ENCODE measurements at regions not wholly inside any gene's neighbourhood (a gene's known extent, or its start where the extent isn't known, plus 50 kb on each side); places are given as distances from the start of the nearest gene placed in this dataset.
A peak's percentile ranks its signal among the peaks of the same experiment; 100 is the strongest.
"Not testable (repeated sequence)": the region's sequence is repeated elsewhere in the genome, so short reads cannot be mapped to it uniquely, and the experiment has no call there.

DNA sequence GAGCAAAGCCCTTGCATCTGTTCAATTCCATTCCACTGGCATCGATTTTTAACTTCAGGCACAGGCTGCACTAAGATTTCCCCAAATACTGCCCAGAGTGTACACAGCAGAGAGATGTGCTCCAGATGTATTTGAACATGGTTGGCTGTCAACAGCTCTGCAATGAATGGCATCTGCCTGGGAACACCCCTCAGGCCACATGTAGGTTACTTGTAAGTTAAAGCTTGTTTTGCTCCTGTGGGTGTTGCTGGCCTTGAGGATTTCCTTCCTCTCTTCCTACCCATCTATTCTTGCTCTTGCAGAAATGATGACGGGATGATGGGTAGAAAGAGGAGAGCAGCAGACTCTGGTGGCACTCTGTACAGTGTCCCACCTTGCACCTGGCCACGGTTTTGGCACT lies 69.3 kb upstream of the HELT start:
- DNase-seq (ENCODE audit: low spot score) = no peak

DNA sequence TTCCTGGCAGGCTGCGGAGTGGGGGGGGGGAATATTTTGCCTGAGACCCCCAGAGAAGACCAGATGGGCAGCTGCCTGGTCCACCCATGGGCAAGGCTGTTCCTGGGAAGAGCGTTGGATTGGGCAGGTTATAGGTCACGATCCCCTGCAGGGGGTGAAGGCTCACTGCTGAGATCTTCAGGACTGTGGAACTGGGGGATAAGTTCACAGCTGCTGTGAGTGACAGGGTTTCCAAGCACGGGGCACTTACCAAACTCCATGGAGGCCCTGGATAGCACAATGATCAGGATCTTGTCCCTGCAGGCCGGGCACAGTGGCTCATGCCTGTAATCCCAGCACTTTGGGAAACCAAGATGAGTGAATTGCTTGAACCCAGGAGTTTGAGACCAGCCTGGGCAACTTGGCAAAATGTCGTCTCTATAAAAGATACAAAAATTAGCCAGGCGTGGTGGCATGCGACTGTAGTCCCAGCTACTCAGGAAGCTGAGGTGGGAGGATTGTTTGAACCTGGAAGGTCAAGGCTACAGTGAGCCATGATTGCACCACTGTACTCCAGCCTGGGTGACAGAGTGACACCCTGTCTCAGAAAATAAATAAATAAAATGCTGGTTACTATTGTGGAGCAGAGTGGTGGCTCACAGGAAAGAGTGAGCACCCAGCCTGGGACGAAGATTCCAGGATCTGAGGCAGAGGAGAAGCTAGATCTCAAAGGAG lies 68.0 kb upstream of the HELT start:
- no peak for DNase-seq (ENCODE audit: low spot score)

GRCh38 chr4:184950926-184951325 lies 67.4 kb upstream of the HELT start:
- DNase-seq (ENCODE audit: low spot score) = no peak

- no peak for DNase-seq (ENCODE audit: low spot score)
Measured at GRCh38 chr4:184951668-184952160, 66.6 kb upstream of the HELT start.

GRCh38 chr4:184952522-184952921 lies 65.8 kb upstream of the HELT start:
- no peak for DNase-seq (ENCODE audit: low spot score)

GRCh38 chr4:184953421-184953945 lies 64.8 kb upstream of the HELT start:
- DNase-seq (ENCODE audit: low spot score) = no peak

DNA sequence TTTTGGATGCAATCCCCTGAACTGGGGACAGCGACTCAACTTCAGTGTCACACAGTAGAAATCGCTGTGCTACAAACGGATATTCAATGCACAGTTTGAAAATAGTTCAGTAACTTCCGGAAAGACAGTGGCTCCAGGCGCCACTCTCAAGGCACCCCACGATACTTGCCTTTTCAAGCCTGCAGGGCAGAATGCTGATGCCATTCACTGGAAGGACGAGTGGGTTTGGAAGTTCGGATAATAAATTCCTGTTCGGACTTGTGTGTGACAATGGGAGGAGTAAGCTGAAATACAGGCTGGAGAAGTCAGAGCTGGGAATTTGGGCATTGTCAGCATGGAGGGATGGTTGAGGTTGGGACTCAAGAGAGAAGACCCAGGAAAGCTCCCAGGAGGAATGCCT lies 64.3 kb upstream of the HELT start:
- no peak for DNase-seq (ENCODE audit: low spot score)

- DNase-seq (ENCODE audit: low spot score) = no peak
Measured at GRCh38 chr4:184954482-184954881, 63.8 kb upstream of the HELT start.

DNA sequence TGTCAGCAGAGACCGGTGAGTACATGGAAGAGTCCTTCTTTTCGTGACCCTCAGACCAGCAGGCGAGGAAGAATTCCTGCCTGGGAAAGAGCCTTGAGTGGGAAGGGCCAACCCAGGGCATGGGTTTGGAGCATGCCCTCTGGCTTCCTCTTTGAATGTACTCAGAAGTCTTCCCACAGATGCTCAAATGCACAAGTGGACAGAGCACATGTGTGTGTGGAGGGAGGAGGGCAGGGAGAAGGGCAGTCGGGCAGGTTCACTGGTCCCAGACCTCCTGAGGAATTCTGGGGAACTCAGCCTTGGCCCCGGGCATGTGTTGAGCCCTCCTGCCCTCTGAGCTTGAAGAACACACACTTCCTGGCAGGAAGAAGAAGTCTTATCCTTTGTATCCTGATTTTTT lies 63.2 kb upstream of the HELT start:
- no peak for DNase-seq (ENCODE audit: low spot score)

GRCh38 chr4:184955636-184956035 lies 62.7 kb upstream of the HELT start:
- DNase-seq (ENCODE audit: low spot score) = no peak

DNA sequence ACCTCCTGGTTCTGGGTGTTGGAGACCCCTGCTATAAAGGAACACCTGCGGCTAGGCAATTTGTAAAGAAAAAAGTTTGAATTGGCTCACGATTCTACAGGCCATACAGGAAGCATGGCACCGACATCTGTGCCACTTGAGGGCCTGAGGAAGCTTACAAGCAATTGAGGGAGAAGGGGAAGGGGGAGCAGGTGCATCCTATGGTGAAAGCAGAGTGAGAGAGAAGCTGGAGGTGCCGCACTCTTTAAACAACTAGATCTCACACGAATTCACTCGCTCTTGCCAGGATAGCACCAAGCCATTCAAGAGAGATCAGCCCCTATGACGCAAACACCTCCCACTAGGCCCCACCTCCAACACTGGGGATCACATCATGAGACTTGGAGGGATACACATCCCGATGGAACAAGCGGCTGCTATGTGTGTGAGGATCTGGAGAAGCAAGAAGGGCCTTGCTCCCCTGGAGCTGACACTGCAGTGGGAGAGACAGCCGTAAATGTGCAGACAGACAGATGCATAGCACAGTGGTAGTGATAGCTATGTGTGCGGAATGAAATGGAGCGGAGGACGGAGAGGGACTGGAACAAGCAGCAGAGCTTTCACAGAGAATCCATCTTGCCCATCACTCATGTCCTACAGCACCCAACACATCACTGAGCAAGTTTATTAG lies 60.7 kb upstream of the HELT start:
- DNase-seq (ENCODE audit: low spot score) = no peak

DNA sequence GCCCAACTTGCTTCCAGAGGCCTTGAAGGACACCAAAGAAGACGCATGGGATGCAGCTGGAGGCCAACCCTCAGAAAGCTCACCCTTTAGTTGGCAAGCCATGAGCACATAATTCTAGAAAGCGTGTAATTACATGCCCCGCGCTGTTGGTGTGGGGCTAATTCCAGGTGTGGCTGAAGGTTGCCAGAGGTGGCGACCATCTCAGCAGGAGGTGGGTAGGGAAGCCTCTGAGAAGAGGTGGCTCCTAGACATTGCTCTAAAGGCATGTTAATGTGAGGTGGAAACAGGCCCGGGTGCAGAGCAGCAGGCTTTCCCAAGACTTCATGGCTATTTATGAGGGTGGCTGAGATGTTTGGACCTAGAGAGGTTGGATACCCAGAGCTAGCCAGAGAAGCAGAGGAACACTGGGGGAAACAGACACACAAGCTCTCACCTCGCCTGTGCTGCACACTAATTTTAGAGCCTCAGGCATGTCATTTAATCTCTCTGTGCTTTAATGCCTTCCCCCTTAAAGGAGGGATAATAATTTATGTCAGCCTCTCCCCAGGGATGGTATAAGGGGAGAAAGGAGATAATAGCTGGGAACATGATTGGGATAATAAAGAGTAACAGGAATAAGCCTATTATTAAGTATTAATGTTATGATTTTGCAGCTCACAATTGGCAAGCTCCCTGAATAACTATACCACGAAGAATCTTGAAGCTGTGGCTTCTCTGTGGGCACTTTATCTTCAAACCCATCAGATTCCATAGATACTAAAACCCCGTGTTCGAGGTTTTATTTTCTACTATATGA lies 60.0 kb upstream of the HELT start:
- DNase-seq (ENCODE audit: low spot score) = no peak

GRCh38 chr4:184958923-184959210 lies 59.4 kb upstream of the HELT start:
- DNase-seq (ENCODE audit: low spot score) = no peak

- no peak for DNase-seq (ENCODE audit: low spot score)
Measured at GRCh38 chr4:184959309-184959708, 59.0 kb upstream of the HELT start.

DNA sequence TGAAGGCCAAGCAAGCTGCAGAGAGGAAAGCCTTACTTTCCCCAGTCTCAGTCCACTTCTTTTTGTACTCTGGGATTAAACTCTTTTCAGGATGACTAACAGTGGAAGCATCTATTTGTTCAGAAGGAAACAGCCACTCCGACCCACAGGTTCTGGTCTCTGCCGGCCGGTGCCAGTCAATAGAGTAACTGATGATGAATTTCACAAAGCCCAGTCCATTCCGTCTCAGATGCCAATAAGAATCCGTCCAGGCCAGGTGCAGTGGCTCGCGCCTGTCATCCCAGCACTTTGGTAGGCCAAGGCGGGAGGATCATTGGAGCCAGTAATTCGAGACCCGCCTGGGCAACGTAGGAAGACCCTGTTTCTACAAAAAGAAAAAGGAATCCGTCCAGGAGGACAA lies 58.5 kb upstream of the HELT start:
- DNase-seq (ENCODE audit: low spot score) = no peak

GRCh38 chr4:184960505-184960971 lies 57.8 kb upstream of the HELT start:
- peak; percentile 19 for DNase-seq (ENCODE audit: low spot score)

- no peak for DNase-seq (ENCODE audit: low spot score)
Measured at GRCh38 chr4:184961660-184962059, 56.6 kb upstream of the HELT start.

- no peak for DNase-seq (ENCODE audit: low spot score)
Measured at GRCh38 chr4:184962125-184962638, 56.1 kb upstream of the HELT start.

DNA sequence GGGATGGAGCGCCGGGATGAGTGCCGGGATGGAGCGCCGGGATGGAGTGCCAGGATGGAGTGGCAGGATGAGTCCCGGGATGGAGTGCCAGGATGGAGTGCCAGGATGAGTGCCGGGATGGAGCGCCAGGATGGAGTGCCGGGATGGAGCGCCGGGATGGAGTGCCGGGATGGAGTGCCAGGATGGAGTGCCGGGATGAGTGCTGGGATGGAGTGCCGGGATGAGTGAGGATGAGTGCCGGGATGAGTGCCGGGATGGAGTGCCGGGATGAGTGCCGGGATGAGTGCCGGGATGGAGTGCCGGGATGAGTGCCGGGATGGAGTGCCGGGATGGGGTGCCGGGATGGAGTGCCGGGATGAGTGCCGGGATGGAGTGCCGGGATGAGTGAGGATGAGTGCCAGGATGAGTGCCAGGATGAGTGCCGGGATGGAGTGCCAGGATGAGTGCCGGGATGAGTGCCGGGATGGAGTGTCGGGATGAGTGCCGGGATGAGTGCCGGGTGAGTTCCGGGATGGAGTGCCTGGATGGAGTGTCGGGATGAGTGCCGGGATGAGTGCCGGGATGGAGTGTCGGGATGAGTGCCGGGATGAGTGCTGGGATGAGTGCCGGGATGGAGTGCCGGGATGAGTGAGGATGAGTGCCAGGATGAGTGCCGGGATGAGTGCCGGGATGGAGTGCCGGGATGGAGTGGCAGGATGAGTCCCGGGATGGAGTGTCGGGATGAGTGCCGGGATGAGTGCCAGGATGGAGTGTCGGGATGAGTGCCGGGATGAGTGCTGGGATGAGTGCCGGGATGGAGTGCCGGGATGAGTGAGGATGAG lies 52.9 kb upstream of the HELT start:
- DNase-seq (ENCODE audit: low spot score) = not testable (repeated sequence)

- not testable (repeated sequence) for DNase-seq (ENCODE audit: low spot score)
Measured at GRCh38 chr4:184966051-184966691, 52.1 kb upstream of the HELT start.

GRCh38 chr4:184967699-184968098 lies 50.6 kb upstream of the HELT start:
- DNase-seq (ENCODE audit: low spot score) = not testable (repeated sequence)

All from mucosa of gallbladder (tissue), 1 donor.